IMR-90 (cell line): ENCODE measurements at regions not wholly inside any gene's neighbourhood (a gene's known extent, or its start where the extent isn't known, plus 50 kb on each side); places are given as distances from the start of the nearest gene placed in this dataset.

Source experiments
- BHLHE40 ChIP-seq: fragments of 150-350 bp; IDR thresholded peaks from 2 replicates; pipeline ENCODE4 v1.6.1; 2016; ENCODE audit warnings: mild to moderate bottlenecking, low read depth, low read length
- CEBPB ChIP-seq: IDR thresholded peaks from 2 replicates; pipeline ENCODE4 v1.6.1; 2012; ENCODE audit warnings: low read depth, low read length, improper control_type of control experiment
- CHD1 ChIP-seq: IDR thresholded peaks from 2 replicates; pipeline ENCODE4 v1.6.1; 2012; ENCODE audit warnings: low read depth, low read length, improper control_type of control experiment
- MAFK ChIP-seq: IDR thresholded peaks from 2 replicates; pipeline ENCODE4 v1.6.1; 2012; ENCODE audit warnings: low read depth, low read length, improper control_type of control experiment
- MXI1 ChIP-seq: IDR thresholded peaks from 2 replicates; pipeline ENCODE4 v1.6.1; 2012; ENCODE audit warnings: low read depth, mild to moderate bottlenecking, low read length, moderate library complexity, borderline replicate concordance
- POLR2A ChIP-seq: IDR thresholded peaks from 2 replicates; pipeline ENCODE4 v1.6.1; 2012; ENCODE audit warnings: mild to moderate bottlenecking, low read depth, low read length
- RAD21 ChIP-seq: IDR thresholded peaks from 2 replicates; pipeline ENCODE4 v1.6.1; 2012; ENCODE audit warnings: low read length, improper control_type of control experiment
- RCOR1 ChIP-seq: IDR thresholded peaks from 2 replicates; pipeline ENCODE4 v1.6.1; 2012; ENCODE audit warnings: mild to moderate bottlenecking, low read length, improper control_type of control experiment; ENCODE audit not compliant: insufficient replicate concordance
- RFX5 ChIP-seq: IDR thresholded peaks from 2 replicates; pipeline ENCODE4 v1.8.0; 2012; ENCODE audit warnings: low read depth, mild to moderate bottlenecking, low read length, moderate library complexity
- SMC3 ChIP-seq: fragments of 150-350 bp; IDR thresholded peaks from 2 replicates; pipeline ENCODE4 v1.6.1; 2016; ENCODE audit warnings: low read depth, mild to moderate bottlenecking, antibody characterized with exemption, low read length, moderate library complexity
- TF ChIP-seq, protein P1 (sequence below): conservative IDR thresholded peaks from 2 replicates; pipeline ENCODE4 v1.5.1; 2012; ENCODE audit warnings: mild to moderate bottlenecking, low read depth, low read length, improper control_type of control experiment
- TF ChIP-seq, protein P2 (sequence below): fragments of 150-350 bp; IDR thresholded peaks from 2 replicates; pipeline ENCODE4 v1.6.1; 2016; ENCODE audit warnings: low read depth, mild to moderate bottlenecking, low read length, moderate library complexity, borderline replicate concordance
- TF ChIP-seq, protein P3 (sequence below): fragments of 150-350 bp; IDR thresholded peaks from 2 replicates; pipeline ENCODE4 v1.6.1; 2017; ENCODE audit warnings: mild to moderate bottlenecking, antibody characterized with exemption, low read length, low read depth

DNA sequence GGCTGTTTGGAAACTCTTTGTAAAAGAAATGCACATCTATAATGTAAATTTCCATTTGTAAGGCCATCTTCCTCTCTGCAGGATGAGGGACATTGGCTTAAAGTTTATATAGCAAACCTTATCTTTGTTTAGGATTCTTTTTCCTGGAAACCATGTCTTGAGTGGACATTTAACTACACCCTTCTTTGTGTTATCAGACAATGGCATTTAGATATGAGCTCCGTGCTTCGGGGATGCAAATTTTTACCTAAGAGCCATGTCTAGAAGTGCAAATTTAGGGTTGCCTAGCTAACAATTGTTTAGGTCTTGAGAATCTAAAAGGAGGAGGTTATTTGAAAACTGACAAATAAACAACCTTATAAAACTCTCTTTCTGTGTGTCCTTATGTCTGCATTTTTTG is 623.8 kb downstream of the MMUT start:
- TF ChIP-seq BHLHE40, result no peak
- TF ChIP-seq, protein P1, sequence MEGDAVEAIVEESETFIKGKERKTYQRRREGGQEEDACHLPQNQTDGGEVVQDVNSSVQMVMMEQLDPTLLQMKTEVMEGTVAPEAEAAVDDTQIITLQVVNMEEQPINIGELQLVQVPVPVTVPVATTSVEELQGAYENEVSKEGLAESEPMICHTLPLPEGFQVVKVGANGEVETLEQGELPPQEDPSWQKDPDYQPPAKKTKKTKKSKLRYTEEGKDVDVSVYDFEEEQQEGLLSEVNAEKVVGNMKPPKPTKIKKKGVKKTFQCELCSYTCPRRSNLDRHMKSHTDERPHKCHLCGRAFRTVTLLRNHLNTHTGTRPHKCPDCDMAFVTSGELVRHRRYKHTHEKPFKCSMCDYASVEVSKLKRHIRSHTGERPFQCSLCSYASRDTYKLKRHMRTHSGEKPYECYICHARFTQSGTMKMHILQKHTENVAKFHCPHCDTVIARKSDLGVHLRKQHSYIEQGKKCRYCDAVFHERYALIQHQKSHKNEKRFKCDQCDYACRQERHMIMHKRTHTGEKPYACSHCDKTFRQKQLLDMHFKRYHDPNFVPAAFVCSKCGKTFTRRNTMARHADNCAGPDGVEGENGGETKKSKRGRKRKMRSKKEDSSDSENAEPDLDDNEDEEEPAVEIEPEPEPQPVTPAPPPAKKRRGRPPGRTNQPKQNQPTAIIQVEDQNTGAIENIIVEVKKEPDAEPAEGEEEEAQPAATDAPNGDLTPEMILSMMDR, result no peak
- TF ChIP-seq CHD1, result no peak
- TF ChIP-seq RAD21, result no peak
- no peak for TF ChIP-seq POLR2A
- no peak for TF ChIP-seq SMC3
- TF ChIP-seq CEBPB, result no peak
- TF ChIP-seq MXI1, result no peak
- TF ChIP-seq, protein P2, sequence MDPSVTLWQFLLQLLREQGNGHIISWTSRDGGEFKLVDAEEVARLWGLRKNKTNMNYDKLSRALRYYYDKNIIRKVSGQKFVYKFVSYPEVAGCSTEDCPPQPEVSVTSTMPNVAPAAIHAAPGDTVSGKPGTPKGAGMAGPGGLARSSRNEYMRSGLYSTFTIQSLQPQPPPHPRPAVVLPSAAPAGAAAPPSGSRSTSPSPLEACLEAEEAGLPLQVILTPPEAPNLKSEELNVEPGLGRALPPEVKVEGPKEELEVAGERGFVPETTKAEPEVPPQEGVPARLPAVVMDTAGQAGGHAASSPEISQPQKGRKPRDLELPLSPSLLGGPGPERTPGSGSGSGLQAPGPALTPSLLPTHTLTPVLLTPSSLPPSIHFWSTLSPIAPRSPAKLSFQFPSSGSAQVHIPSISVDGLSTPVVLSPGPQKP, result no peak
- TF ChIP-seq MAFK, result no peak
- TF ChIP-seq RCOR1, result no peak
- TF ChIP-seq, protein P3, sequence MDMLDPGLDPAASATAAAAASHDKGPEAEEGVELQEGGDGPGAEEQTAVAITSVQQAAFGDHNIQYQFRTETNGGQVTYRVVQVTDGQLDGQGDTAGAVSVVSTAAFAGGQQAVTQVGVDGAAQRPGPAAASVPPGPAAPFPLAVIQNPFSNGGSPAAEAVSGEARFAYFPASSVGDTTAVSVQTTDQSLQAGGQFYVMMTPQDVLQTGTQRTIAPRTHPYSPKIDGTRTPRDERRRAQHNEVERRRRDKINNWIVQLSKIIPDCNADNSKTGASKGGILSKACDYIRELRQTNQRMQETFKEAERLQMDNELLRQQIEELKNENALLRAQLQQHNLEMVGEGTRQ, result no peak
- no peak for TF ChIP-seq RFX5
